H1 (cell line): ENCODE measurements at regions not wholly inside any gene's neighbourhood (a gene's known extent, or its start where the extent isn't known, plus 50 kb on each side); places are given as distances from the start of the nearest gene placed in this dataset.

Experiments used
- SIRT6 ChIP-seq: IDR thresholded peaks from one replicate; pipeline ENCODE4 v1.7.1; 2012; ENCODE audit warnings: low read length, inconsistent platforms
- TF ChIP-seq, protein P1 (sequence below): fragments of 300-600 bp; sonication (generic); IDR thresholded peaks from 2 replicates; pipeline ENCODE4 v1.7.1; 2012; ENCODE audit warnings: low read length, moderate library complexity, mild to moderate bottlenecking, inconsistent platforms; ENCODE audit not compliant: insufficient replicate concordance

DNA sequence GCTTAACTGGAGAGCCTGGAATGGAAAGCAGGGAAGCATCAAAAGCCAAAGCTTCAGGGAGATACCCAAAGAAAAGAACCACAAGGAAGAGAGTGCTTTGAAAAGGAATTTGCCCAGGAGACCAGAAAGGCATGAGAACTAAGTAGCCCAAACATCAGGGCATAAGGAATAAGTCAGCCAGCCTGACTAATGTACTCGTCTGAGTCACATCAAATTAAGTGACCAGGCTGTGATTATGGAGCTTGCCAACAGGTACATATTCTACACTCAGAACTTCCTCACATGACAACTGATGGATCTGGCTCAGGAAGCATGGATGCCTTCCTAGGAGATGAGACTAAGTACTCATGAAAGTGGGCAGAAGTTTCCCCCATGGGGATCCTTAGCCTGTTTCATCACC is 366.7 kb downstream of the BUD13 start (continued):
- TF ChIP-seq, protein P1, sequence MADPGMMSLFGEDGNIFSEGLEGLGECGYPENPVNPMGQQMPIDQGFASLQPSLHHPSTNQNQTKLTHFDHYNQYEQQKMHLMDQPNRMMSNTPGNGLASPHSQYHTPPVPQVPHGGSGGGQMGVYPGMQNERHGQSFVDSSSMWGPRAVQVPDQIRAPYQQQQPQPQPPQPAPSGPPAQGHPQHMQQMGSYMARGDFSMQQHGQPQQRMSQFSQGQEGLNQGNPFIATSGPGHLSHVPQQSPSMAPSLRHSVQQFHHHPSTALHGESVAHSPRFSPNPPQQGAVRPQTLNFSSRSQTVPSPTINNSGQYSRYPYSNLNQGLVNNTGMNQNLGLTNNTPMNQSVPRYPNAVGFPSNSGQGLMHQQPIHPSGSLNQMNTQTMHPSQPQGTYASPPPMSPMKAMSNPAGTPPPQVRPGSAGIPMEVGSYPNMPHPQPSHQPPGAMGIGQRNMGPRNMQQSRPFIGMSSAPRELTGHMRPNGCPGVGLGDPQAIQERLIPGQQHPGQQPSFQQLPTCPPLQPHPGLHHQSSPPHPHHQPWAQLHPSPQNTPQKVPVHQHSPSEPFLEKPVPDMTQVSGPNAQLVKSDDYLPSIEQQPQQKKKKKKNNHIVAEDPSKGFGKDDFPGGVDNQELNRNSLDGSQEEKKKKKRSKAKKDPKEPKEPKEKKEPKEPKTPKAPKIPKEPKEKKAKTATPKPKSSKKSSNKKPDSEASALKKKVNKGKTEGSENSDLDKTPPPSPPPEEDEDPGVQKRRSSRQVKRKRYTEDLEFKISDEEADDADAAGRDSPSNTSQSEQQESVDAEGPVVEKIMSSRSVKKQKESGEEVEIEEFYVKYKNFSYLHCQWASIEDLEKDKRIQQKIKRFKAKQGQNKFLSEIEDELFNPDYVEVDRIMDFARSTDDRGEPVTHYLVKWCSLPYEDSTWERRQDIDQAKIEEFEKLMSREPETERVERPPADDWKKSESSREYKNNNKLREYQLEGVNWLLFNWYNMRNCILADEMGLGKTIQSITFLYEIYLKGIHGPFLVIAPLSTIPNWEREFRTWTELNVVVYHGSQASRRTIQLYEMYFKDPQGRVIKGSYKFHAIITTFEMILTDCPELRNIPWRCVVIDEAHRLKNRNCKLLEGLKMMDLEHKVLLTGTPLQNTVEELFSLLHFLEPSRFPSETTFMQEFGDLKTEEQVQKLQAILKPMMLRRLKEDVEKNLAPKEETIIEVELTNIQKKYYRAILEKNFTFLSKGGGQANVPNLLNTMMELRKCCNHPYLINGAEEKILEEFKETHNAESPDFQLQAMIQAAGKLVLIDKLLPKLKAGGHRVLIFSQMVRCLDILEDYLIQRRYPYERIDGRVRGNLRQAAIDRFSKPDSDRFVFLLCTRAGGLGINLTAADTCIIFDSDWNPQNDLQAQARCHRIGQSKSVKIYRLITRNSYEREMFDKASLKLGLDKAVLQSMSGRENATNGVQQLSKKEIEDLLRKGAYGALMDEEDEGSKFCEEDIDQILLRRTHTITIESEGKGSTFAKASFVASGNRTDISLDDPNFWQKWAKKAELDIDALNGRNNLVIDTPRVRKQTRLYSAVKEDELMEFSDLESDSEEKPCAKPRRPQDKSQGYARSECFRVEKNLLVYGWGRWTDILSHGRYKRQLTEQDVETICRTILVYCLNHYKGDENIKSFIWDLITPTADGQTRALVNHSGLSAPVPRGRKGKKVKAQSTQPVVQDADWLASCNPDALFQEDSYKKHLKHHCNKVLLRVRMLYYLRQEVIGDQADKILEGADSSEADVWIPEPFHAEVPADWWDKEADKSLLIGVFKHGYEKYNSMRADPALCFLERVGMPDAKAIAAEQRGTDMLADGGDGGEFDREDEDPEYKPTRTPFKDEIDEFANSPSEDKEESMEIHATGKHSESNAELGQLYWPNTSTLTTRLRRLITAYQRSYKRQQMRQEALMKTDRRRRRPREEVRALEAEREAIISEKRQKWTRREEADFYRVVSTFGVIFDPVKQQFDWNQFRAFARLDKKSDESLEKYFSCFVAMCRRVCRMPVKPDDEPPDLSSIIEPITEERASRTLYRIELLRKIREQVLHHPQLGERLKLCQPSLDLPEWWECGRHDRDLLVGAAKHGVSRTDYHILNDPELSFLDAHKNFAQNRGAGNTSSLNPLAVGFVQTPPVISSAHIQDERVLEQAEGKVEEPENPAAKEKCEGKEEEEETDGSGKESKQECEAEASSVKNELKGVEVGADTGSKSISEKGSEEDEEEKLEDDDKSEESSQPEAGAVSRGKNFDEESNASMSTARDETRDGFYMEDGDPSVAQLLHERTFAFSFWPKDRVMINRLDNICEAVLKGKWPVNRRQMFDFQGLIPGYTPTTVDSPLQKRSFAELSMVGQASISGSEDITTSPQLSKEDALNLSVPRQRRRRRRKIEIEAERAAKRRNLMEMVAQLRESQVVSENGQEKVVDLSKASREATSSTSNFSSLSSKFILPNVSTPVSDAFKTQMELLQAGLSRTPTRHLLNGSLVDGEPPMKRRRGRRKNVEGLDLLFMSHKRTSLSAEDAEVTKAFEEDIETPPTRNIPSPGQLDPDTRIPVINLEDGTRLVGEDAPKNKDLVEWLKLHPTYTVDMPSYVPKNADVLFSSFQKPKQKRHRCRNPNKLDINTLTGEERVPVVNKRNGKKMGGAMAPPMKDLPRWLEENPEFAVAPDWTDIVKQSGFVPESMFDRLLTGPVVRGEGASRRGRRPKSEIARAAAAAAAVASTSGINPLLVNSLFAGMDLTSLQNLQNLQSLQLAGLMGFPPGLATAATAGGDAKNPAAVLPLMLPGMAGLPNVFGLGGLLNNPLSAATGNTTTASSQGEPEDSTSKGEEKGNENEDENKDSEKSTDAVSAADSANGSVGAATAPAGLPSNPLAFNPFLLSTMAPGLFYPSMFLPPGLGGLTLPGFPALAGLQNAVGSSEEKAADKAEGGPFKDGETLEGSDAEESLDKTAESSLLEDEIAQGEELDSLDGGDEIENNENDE: no peak
- no peak for TF ChIP-seq SIRT6
